ENCODE measurements at regions not wholly inside any gene's neighbourhood (a gene's known extent, or its start where the extent isn't known, plus 50 kb on each side); places are given as distances from the start of the nearest gene placed in this dataset.
"Not testable (repeated sequence)": the region's sequence is repeated elsewhere in the genome, so short reads cannot be mapped to it uniquely, and the experiment has no call there.

- H3K27ac ChIP-seq, result no peak overlapping the region
- H3K27me3 ChIP-seq, result no peaks in the 10 kb centered on the region
- H3K4me3 ChIP-seq, result no peak overlapping the region
- H3K4me1 ChIP-seq, result no peaks in the 10 kb centered on the region
- no peak for DNase-seq
- no peak for TF ChIP-seq CTCF (IDR thresholded peaks at IDR 0.05)
- no peak for TF ChIP-seq POLR2A (IDR thresholded peaks at IDR 0.05)
- no peaks in the 10 kb centered on the region for H3K9me3 ChIP-seq
- no peaks in the 10 kb centered on the region for H3K36me3 ChIP-seq
These were observed 151.5 kb upstream of the SALL3 start for GRCh38 chr18:78828131-78828530.

- H3K4me3 ChIP-seq, H3K4me1 ChIP-seq, DNase-seq, H3K9me3 ChIP-seq, H3K36me3 ChIP-seq, H3K27ac ChIP-seq, H3K27me3 ChIP-seq: not testable (repeated sequence)
These were observed 150.6 kb upstream of the SALL3 start for GRCh38 chr18:78829026-78829425.

- H3K27me3 ChIP-seq, result no peaks in the 10 kb centered on the region
- DNase-seq, result no peak
- no peaks in the 10 kb centered on the region for H3K36me3 ChIP-seq
- H3K4me1 ChIP-seq, result no peaks in the 10 kb centered on the region
- TF ChIP-seq CTCF (IDR thresholded peaks at IDR 0.05), result no peak
- no peak for TF ChIP-seq POLR2A (IDR thresholded peaks at IDR 0.05)
- H3K4me3 ChIP-seq, result no peak overlapping the region
- H3K9me3 ChIP-seq, result no peaks in the 10 kb centered on the region
- H3K27ac ChIP-seq, result no peak overlapping the region
These were observed 149.5 kb upstream of the SALL3 start for GRCh38 chr18:78830161-78830560.

- no peak overlapping the region for H3K4me3 ChIP-seq
- TF ChIP-seq CTCF (IDR thresholded peaks at IDR 0.05) (no peak), POLR2A (IDR thresholded peaks at IDR 0.05) (no peak)
- H3K27me3 ChIP-seq, result no peaks in the 10 kb centered on the region
These were observed 148.8 kb upstream of the SALL3 start for GRCh38 chr18:78830826-78831225.

GRCh38 chr18:78831603-78832002 is 148.0 kb upstream of the SALL3 start:
- Histone ChIP-seq H3K4me1 (no peaks in the 10 kb centered on the region), H3K36me3 (no peaks in the 10 kb centered on the region), H3K9me3 (no peaks in the 10 kb centered on the region), H3K27ac (no peak overlapping the region), H3K27me3 (no peaks in the 10 kb centered on the region), H3K4me3 (no peak overlapping the region)
- no peak for TF ChIP-seq CTCF (IDR thresholded peaks at IDR 0.05)
- no peak for TF ChIP-seq POLR2A (IDR thresholded peaks at IDR 0.05)
- no peak for DNase-seq

More at GRCh38 chr18:78830826-78831225, 148.8 kb upstream of the SALL3 start:
- no peaks in the 10 kb centered on the region for H3K36me3 ChIP-seq
- H3K27ac ChIP-seq, result no peak overlapping the region
- no peak for DNase-seq
- H3K4me1 ChIP-seq, result no peaks in the 10 kb centered on the region
- no peaks in the 10 kb centered on the region for H3K9me3 ChIP-seq

- Histone ChIP-seq H3K4me3 (no peak overlapping the region), H3K9me3 (no peaks in the 10 kb centered on the region), H3K4me1 (no peaks in the 10 kb centered on the region), H3K36me3 (no peaks in the 10 kb centered on the region), H3K27ac (no peak overlapping the region), H3K27me3 (no peaks in the 10 kb centered on the region)
- no peak for DNase-seq
- TF ChIP-seq POLR2A (IDR thresholded peaks at IDR 0.05), result no peak
These were observed 145.8 kb upstream of the SALL3 start for GRCh38 chr18:78833833-78834232.

GRCh38 chr18:78836838-78837237 is 142.8 kb upstream of the SALL3 start:
- H3K27me3 ChIP-seq, result no peaks in the 10 kb centered on the region
- no peak for TF ChIP-seq CTCF (IDR thresholded peaks at IDR 0.05)
- no peak for TF ChIP-seq POLR2A (IDR thresholded peaks at IDR 0.05)
- no peak overlapping the region for H3K27ac ChIP-seq
- H3K9me3 ChIP-seq, result no peaks in the 10 kb centered on the region
- H3K36me3 ChIP-seq, result no peaks in the 10 kb centered on the region
- no peak overlapping the region for H3K4me3 ChIP-seq
- DNase-seq, result no peak
- no peaks in the 10 kb centered on the region for H3K4me1 ChIP-seq
